ENCODE measurements at regions not wholly inside any gene's neighbourhood (a gene's known extent, or its start where the extent isn't known, plus 50 kb on each side); places are given as distances from the start of the nearest gene placed in this dataset.

DNA sequence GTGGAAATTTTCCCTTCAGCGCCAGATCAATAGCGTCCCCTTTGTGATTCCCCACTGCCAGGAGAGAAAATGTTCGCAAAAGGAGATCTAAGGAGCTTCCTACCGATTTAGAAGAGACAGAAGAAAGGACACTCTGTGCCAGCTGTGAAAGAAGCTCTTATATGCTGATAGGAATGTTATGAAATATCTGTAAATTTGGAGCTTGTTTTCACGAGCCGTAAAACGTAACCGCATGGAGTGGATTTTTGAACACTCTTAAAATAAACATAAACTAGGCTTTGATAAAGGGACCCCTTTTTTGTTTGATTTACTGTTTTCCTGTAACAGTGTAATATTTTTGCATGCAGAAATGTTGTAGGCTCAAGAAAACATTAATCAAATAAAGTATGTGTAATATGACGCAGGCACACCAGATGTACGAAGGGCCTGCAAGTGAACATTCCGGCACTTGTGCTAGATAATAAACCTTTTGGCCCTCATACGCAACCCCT is 346.8 kb downstream of the ETNK1 start:
- Histone ChIP-seq H3K9me2 (ENCODE audit: insufficient read depth) (0 out of 2 replicates have a peak, but pooled peaks cover 3% of the 10 kb centered on the region), H3K4me2 (no peak overlapping the region), H3K27me3 (ENCODE audit: insufficient read depth) (no peaks in the 10 kb centered on the region), H3K27ac (ENCODE audit: low read depth) (no peak overlapping the region), H3K36me3 (ENCODE audit: insufficient read depth) (no peaks in the 10 kb centered on the region), H3F3A (replicated peaks; ENCODE audit: low read depth) (no peaks in the 10 kb centered on the region), H4K20me1 (replicated peaks; ENCODE audit: insufficient read depth) (no peaks in the 10 kb centered on the region), H3K4me1 (ENCODE audit: insufficient read depth) (peaks cover 8% of the 10 kb centered on the region; the same call in 1 of the 2 replicates), H3K79me2 (replicated peaks; ENCODE audit: insufficient read depth) (no peaks in the 10 kb centered on the region), H2AFZ (no peak overlapping the region), H3K4me3 (no peak overlapping the region)
- DNase-seq (ENCODE audit: low spot score) (no peak), ATAC-seq (no peak)
- no peaks in the 10 kb centered on the region for H3K36me3 Mint-ChIP-seq (ENCODE audit: low read depth)
- H3K9me3 Mint-ChIP-seq, result no peaks in the 10 kb centered on the region
- no peaks in the 10 kb centered on the region for H3K27me3 Mint-ChIP-seq (ENCODE audit: insufficient read depth, low read depth, poor library complexity)
- peaks cover 11% of the 10 kb centered on the region; the same call in 2 of the 3 replicates for H3K4me1 Mint-ChIP-seq
- H3K4me3 Mint-ChIP-seq, result no peak overlapping the region
- TF ChIP-seq EZH2phosphoT487 (IDR thresholded peaks at IDR 0.05; ENCODE audit: unreplicated experiment) (no peak), POLR2AphosphoS5 (IDR thresholded peaks at IDR 0.05; ENCODE audit: low read depth) (no peak), NANOG (IDR thresholded peaks at IDR 0.05; ENCODE audit: borderline replicate concordance) (no peak), ZNF331 (CRISPR knock-in tag; IDR thresholded peaks at IDR 0.05; ENCODE audit: low read depth) (no peak), JUNB (IDR thresholded peaks at IDR 0.05; ENCODE audit: unreplicated experiment) (no peak), CREB1 (CRISPR knock-in tag; IDR thresholded peaks at IDR 0.05; ENCODE audit: low read depth) (no peak), ZNF114 (CRISPR knock-in tag; IDR thresholded peaks at IDR 0.05) (no peak), EZH2 (IDR thresholded peaks at IDR 0.05; ENCODE audit: low read depth, unreplicated experiment) (no peak)
- TF ChIP-seq, protein P1, sequence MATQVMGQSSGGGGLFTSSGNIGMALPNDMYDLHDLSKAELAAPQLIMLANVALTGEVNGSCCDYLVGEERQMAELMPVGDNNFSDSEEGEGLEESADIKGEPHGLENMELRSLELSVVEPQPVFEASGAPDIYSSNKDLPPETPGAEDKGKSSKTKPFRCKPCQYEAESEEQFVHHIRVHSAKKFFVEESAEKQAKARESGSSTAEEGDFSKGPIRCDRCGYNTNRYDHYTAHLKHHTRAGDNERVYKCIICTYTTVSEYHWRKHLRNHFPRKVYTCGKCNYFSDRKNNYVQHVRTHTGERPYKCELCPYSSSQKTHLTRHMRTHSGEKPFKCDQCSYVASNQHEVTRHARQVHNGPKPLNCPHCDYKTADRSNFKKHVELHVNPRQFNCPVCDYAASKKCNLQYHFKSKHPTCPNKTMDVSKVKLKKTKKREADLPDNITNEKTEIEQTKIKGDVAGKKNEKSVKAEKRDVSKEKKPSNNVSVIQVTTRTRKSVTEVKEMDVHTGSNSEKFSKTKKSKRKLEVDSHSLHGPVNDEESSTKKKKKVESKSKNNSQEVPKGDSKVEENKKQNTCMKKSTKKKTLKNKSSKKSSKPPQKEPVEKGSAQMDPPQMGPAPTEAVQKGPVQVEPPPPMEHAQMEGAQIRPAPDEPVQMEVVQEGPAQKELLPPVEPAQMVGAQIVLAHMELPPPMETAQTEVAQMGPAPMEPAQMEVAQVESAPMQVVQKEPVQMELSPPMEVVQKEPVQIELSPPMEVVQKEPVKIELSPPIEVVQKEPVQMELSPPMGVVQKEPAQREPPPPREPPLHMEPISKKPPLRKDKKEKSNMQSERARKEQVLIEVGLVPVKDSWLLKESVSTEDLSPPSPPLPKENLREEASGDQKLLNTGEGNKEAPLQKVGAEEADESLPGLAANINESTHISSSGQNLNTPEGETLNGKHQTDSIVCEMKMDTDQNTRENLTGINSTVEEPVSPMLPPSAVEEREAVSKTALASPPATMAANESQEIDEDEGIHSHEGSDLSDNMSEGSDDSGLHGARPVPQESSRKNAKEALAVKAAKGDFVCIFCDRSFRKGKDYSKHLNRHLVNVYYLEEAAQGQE (IDR thresholded peaks at IDR 0.05; ENCODE audit: unreplicated experiment), result no peak
- TF ChIP-seq, protein P2, sequence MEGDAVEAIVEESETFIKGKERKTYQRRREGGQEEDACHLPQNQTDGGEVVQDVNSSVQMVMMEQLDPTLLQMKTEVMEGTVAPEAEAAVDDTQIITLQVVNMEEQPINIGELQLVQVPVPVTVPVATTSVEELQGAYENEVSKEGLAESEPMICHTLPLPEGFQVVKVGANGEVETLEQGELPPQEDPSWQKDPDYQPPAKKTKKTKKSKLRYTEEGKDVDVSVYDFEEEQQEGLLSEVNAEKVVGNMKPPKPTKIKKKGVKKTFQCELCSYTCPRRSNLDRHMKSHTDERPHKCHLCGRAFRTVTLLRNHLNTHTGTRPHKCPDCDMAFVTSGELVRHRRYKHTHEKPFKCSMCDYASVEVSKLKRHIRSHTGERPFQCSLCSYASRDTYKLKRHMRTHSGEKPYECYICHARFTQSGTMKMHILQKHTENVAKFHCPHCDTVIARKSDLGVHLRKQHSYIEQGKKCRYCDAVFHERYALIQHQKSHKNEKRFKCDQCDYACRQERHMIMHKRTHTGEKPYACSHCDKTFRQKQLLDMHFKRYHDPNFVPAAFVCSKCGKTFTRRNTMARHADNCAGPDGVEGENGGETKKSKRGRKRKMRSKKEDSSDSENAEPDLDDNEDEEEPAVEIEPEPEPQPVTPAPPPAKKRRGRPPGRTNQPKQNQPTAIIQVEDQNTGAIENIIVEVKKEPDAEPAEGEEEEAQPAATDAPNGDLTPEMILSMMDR (conservative IDR thresholded peaks at IDR 0.05; ENCODE audit: low read depth in 2 of 2), result no peak
- TF ChIP-seq, protein P3, sequence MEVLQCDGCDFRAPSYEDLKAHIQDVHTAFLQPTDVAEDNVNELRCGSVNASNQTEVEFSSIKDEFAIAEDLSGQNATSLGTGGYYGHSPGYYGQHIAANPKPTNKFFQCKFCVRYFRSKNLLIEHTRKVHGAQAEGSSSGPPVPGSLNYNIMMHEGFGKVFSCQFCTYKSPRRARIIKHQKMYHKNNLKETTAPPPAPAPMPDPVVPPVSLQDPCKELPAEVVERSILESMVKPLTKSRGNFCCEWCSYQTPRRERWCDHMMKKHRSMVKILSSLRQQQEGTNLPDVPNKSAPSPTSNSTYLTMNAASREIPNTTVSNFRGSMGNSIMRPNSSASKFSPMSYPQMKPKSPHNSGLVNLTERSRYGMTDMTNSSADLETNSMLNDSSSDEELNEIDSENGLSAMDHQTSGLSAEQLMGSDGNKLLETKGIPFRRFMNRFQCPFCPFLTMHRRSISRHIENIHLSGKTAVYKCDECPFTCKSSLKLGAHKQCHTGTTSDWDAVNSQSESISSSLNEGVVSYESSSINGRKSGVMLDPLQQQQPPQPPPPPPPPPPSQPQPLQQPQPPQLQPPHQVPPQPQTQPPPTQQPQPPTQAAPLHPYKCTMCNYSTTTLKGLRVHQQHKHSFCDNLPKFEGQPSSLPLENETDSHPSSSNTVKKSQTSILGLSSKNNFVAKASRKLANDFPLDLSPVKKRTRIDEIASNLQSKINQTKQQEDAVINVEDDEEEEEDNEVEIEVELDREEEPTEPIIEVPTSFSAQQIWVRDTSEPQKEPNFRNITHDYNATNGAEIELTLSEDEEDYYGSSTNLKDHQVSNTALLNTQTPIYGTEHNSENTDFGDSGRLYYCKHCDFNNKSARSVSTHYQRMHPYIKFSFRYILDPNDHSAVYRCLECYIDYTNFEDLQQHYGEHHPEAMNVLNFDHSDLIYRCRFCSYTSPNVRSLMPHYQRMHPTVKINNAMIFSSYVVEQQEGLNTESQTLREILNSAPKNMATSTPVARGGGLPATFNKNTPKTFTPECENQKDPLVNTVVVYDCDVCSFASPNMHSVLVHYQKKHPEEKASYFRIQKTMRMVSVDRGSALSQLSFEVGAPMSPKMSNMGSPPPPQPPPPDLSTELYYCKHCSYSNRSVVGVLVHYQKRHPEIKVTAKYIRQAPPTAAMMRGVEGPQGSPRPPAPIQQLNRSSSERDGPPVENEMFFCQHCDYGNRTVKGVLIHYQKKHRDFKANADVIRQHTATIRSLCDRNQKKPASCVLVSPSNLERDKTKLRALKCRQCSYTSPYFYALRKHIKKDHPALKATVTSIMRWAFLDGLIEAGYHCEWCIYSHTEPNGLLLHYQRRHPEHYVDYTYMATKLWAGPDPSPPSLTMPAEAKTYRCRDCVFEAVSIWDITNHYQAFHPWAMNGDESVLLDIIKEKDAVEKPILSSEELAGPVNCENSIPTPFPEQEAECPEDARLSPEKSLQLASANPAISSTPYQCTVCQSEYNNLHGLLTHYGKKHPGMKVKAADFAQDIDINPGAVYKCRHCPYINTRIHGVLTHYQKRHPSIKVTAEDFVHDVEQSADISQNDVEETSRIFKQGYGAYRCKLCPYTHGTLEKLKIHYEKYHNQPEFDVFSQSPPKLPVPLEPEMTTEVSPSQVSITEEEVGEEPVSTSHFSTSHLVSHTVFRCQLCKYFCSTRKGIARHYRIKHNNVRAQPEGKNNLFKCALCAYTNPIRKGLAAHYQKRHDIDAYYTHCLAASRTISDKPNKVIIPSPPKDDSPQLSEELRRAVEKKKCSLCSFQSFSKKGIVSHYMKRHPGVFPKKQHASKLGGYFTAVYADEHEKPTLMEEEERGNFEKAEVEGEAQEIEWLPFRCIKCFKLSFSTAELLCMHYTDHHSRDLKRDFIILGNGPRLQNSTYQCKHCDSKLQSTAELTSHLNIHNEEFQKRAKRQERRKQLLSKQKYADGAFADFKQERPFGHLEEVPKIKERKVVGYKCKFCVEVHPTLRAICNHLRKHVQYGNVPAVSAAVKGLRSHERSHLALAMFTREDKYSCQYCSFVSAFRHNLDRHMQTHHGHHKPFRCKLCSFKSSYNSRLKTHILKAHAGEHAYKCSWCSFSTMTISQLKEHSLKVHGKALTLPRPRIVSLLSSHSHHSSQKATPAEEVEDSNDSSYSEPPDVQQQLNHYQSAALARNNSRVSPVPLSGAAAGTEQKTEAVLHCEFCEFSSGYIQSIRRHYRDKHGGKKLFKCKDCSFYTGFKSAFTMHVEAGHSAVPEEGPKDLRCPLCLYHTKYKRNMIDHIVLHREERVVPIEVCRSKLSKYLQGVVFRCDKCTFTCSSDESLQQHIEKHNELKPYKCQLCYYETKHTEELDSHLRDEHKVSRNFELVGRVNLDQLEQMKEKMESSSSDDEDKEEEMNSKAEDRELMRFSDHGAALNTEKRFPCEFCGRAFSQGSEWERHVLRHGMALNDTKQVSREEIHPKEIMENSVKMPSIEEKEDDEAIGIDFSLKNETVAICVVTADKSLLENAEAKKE (CRISPR knock-in tag; IDR thresholded peaks at IDR 0.05), result no peak
- no peak overlapping the region for H3K27ac Mint-ChIP-seq

Data from GM23338 (cell line).